HG03066 (cell line): ENCODE measurements at regions not wholly inside any gene's neighbourhood (a gene's known extent, or its start where the extent isn't known, plus 50 kb on each side); places are given as distances from the start of the nearest gene placed in this dataset.

ENCODE experiments used
- ATAC-seq: cut with Tn5 transposase; IDR thresholded peaks from one replicate; pipeline ENCODE4 v1.9.1; 2021; ENCODE audit warnings: low read depth; ENCODE audit not compliant: unreplicated experiment

- no peak for ATAC-seq
Measured at GRCh38 chr16:74045513-74045912, 251.1 kb upstream of the PSMD7 start.

GRCh38 chr16:74035816-74036215, 260.8 kb upstream of the PSMD7 start:
- ATAC-seq = no peak

GRCh38 chr16:74034862-74035261, 261.8 kb upstream of the PSMD7 start:
- no peak for ATAC-seq

- ATAC-seq = no peak
Measured at GRCh38 chr16:74034200-74034599, 262.4 kb upstream of the PSMD7 start.

- no peak for ATAC-seq
Measured at GRCh38 chr16:74033441-74033995, 263.1 kb upstream of the PSMD7 start.

- no peak for ATAC-seq
Measured at GRCh38 chr16:74031551-74031950, 265.1 kb upstream of the PSMD7 start.

GRCh38 chr16:74030000-74030706, 266.5 kb upstream of the PSMD7 start:
- ATAC-seq = no peak

GRCh38 chr16:74029115-74029792, 267.4 kb upstream of the PSMD7 start:
- no peak for ATAC-seq

- no peak for ATAC-seq
Measured at GRCh38 chr16:74026373-74027281, 270.0 kb upstream of the PSMD7 start.

- no peak for ATAC-seq
Measured at GRCh38 chr16:74024953-74025352, 271.7 kb upstream of the PSMD7 start.

- ATAC-seq = no peak
Measured at GRCh38 chr16:74020095-74020670, 276.4 kb upstream of the PSMD7 start.

GRCh38 chr16:74019612-74020011, 277.0 kb upstream of the PSMD7 start:
- no peak for ATAC-seq

- ATAC-seq = no peak
Measured at GRCh38 chr16:74015953-74016352, 280.7 kb upstream of the PSMD7 start.

GRCh38 chr16:73998707-73999106, 297.9 kb upstream of the PSMD7 start:
- ATAC-seq = no peak

- ATAC-seq = no peak
Measured at GRCh38 chr16:73997971-73998370, 298.6 kb upstream of the PSMD7 start.

- ATAC-seq = no peak
Measured at GRCh38 chr16:73997340-73997711, 299.3 kb upstream of the PSMD7 start.

GRCh38 chr16:73996624-73997339, 299.8 kb upstream of the PSMD7 start:
- no peak for ATAC-seq

- ATAC-seq = no peak
Measured at GRCh38 chr16:73993878-73994277, 302.7 kb upstream of the PSMD7 start.

GRCh38 chr16:73978407-73978784, 318.2 kb upstream of the PSMD7 start:
- ATAC-seq = no peak

GRCh38 chr16:73976644-73977043, 320.0 kb upstream of the PSMD7 start:
- no peak for ATAC-seq
